PC-3 (cell line): ENCODE measurements at regions not wholly inside any gene's neighbourhood (a gene's known extent, or its start where the extent isn't known, plus 50 kb on each side); places are given as distances from the start of the nearest gene placed in this dataset.
"Not testable (repeated sequence)": the region's sequence is repeated elsewhere in the genome, so short reads cannot be mapped to it uniquely, and the experiment has no call there.

Source experiments
- ATAC-seq: fragments of 200-7000 bp; cut with Tn5 transposase; 2 replicates; pipeline ENCODE4 v1.9.1; 2020; ENCODE audit warnings: mild to moderate bottlenecking, moderate library complexity
- BruUV-seq: library from RNA; stranded (reverse); fragments of 400-500 nt; replicated peaks from 2 replicates; lab custom pipeline; 2021; lab: Mats Ljungman, UMichigan
- CTCF ChIA-PET: fragments of 300-600 bp; sonication (Branson Sonifier 250); formaldehyde crosslinking; loops from one replicate; lab custom pipeline; 2022; ENCODE audit warnings: antibody characterized with exemption; lab: Charles Lee
- POLR2A ChIA-PET: fragments of 300-600 bp; sonication (Branson Sonifier 250); formaldehyde crosslinking; loops from one replicate; lab custom pipeline; 2022; ENCODE audit warnings: antibody characterized with exemption; ENCODE audit not compliant: unreplicated experiment; lab: Charles Lee
- DNase-seq: peaks from one replicate; pipeline ENCODE4 v3.0.0-alpha.2; 2015
- H2AFZ ChIP-seq: fragments of 300-600 bp; sonication (generic); 2 replicates; pipeline ENCODE4 v1.6.0; 2016; ENCODE audit warnings: antibody characterized with exemption, low read length
- H3F3A ChIP-seq: fragments of 300-600 bp; sonication (generic); one replicate; pipeline ENCODE4 v1.6.0; 2017; ENCODE audit warnings: antibody characterized with exemption, low read length, control low read depth, mild to moderate bottlenecking; ENCODE audit not compliant: unreplicated experiment
- H3K27ac ChIP-seq: fragments of 300-600 bp; sonication (generic); 2 replicates; pipeline ENCODE4 v1.5.1; 2016; ENCODE audit warnings: mild to moderate bottlenecking, low read length
- H3K27me3 ChIP-seq: fragments of 300-600 bp; sonication (generic); 2 replicates; pipeline ENCODE4 v1.6.1; 2016; ENCODE audit warnings: low read length, mixed read lengths
- H3K36me3 ChIP-seq: fragments of 300-600 bp; sonication (generic); 2 replicates; pipeline ENCODE4 v1.6.1; 2016; ENCODE audit warnings: low read depth, mixed run types, low read length, mixed read lengths
- H3K4me1 ChIP-seq: fragments of 300-600 bp; sonication (generic); 2 replicates; pipeline ENCODE4 v1.5.1; 2016; ENCODE audit warnings: low read length; ENCODE audit not compliant: insufficient read depth
- H3K4me2 ChIP-seq: fragments of 300-600 bp; sonication (generic); 2 replicates; pipeline ENCODE4 v1.6.0; 2016; ENCODE audit warnings: low read length
- H3K4me3 ChIP-seq: fragments of 300-600 bp; sonication (generic); 2 replicates; pipeline ENCODE4 v1.5.1; 2016; ENCODE audit warnings: mild to moderate bottlenecking, low read length, mixed read lengths
- H3K79me2 ChIP-seq: fragments of 300-600 bp; sonication (generic); 2 replicates; pipeline ENCODE4 v1.6.1; 2017; ENCODE audit warnings: low read length, mixed read lengths
- H3K9ac ChIP-seq: fragments of 300-600 bp; sonication (generic); 2 replicates; pipeline ENCODE4 v1.6.0; 2016; ENCODE audit warnings: mild to moderate bottlenecking, low read length
- H3K9me2 ChIP-seq: fragments of 300-600 bp; sonication (generic); replicated peaks from 2 replicates; pipeline ENCODE4 v1.6.1; 2016; ENCODE audit warnings: mixed run types, low read length, mixed read lengths
- H3K9me3 ChIP-seq: fragments of 300-600 bp; sonication (generic); 2 replicates; pipeline ENCODE4 v1.6.1; 2016; ENCODE audit warnings: low read length, mixed read lengths
- H4K20me1 ChIP-seq: fragments of 300-600 bp; sonication (generic); 2 replicates; pipeline ENCODE4 v1.6.1; 2016; ENCODE audit warnings: low read length, mixed read lengths
- CTCF ChIP-seq: fragments of 300-600 bp; sonication (generic); conservative IDR thresholded peaks from 2 replicates; pipeline ENCODE4 v1.5.1; 2017; ENCODE audit warnings: antibody characterized with exemption, low read depth, mild to moderate bottlenecking, low read length
- EZH2 ChIP-seq: fragments of 300-600 bp; sonication (generic); IDR thresholded peaks from one replicate; pipeline ENCODE4 v1.6.1; 2017; ENCODE audit warnings: antibody characterized with exemption, mild to moderate bottlenecking, low read length; ENCODE audit not compliant: unreplicated experiment
- EZH2phosphoT487 ChIP-seq: fragments of 300-600 bp; sonication (generic); IDR thresholded peaks from 2 replicates; pipeline ENCODE4 v1.6.1; 2018; ENCODE audit warnings: mild to moderate bottlenecking, antibody characterized with exemption, low read length, borderline replicate concordance
- intact Hi-C: fragments of 100-400 bp; cut with micrococcal nuclease; formaldehyde crosslinking; loops from 2 replicates; pipeline ENCODE4 v1.9.0; 2023

GRCh38 chr6:100062621-100063020, 68.6 kb upstream of the MCHR2 start:
- H3K79me2 ChIP-seq = no peaks in the 10 kb centered on the region
- no peaks in the 10 kb centered on the region for H3K27me3 ChIP-seq
- H3K4me2 ChIP-seq = no peak overlapping the region
- TF ChIP-seq EZH2 (no peak), EZH2phosphoT487 (no peak), CTCF (no peak)
- intact Hi-C loops = no loop called here
- BruUV-seq = no TSS peak
- no peaks in the 10 kb centered on the region for H3F3A ChIP-seq
- H4K20me1 ChIP-seq = no peaks in the 10 kb centered on the region
- ATAC-seq (no peak), DNase-seq (no peak)
- no peak overlapping the region for H3K27ac ChIP-seq
- no peak overlapping the region for H3K4me3 ChIP-seq
- no peak overlapping the region for H2AFZ ChIP-seq
- CTCF ChIA-PET = no interaction called here
- H3K9ac ChIP-seq = no peak overlapping the region
- no peaks in the 10 kb centered on the region for H3K36me3 ChIP-seq
- H3K4me1 ChIP-seq = no peaks in the 10 kb centered on the region
- H3K9me2 ChIP-seq = no peaks in the 10 kb centered on the region
- H3K9me3 ChIP-seq = no peaks in the 10 kb centered on the region
- POLR2A ChIA-PET = no interaction called here

- Histone ChIP-seq H3K4me2 (no peak overlapping the region), H3F3A (no peaks in the 10 kb centered on the region), H3K9me2 (no peaks in the 10 kb centered on the region), H2AFZ (no peak overlapping the region), H3K79me2 (no peaks in the 10 kb centered on the region), H3K36me3 (no peaks in the 10 kb centered on the region), H4K20me1 (no peaks in the 10 kb centered on the region), H3K9me3 (no peaks in the 10 kb centered on the region), H3K4me1 (no peaks in the 10 kb centered on the region), H3K27me3 (no peaks in the 10 kb centered on the region), H3K4me3 (no peak overlapping the region), H3K27ac (no peak overlapping the region), H3K9ac (no peak overlapping the region)
- DNase-seq (peak; percentile 4), ATAC-seq (no peak)
- no peak for TF ChIP-seq EZH2
- no peak for TF ChIP-seq CTCF
- TF ChIP-seq EZH2phosphoT487 = no peak
- no TSS peak for BruUV-seq
- CTCF ChIA-PET = no interaction called here
- intact Hi-C loops = no loop called here
- POLR2A ChIA-PET = no interaction called here
Observed at GRCh38 chr6:100057941-100058340, 63.9 kb upstream of the MCHR2 start.

GRCh38 chr6:100050550-100050949, 56.5 kb upstream of the MCHR2 start:
- Histone ChIP-seq H3K79me2 (no peaks in the 10 kb centered on the region), H2AFZ (no peak overlapping the region), H3K27ac (no peak overlapping the region), H3K9me2 (no peaks in the 10 kb centered on the region), H3K36me3 (no peaks in the 10 kb centered on the region), H3F3A (no peaks in the 10 kb centered on the region), H3K4me1 (no peaks in the 10 kb centered on the region), H3K4me3 (no peak overlapping the region), H3K9me3 (no peaks in the 10 kb centered on the region), H3K27me3 (no peaks in the 10 kb centered on the region), H3K9ac (no peak overlapping the region), H3K4me2 (no peak overlapping the region), H4K20me1 (no peaks in the 10 kb centered on the region)
- ATAC-seq (no peak), DNase-seq (no peak)
- ChIA-PET POLR2A (no interaction called here), CTCF (no interaction called here)
- intact Hi-C loops = no loop called here
- no TSS peak for BruUV-seq
- TF ChIP-seq EZH2 (no peak), EZH2phosphoT487 (no peak)

GRCh38 chr6:100043961-100044360, 49.9 kb upstream of the MCHR2 start:
- H4K20me1 ChIP-seq, intact Hi-C loops, POLR2A ChIA-PET, H3K9ac ChIP-seq, H3K27ac ChIP-seq, H3K4me3 ChIP-seq, H3K4me2 ChIP-seq, H3F3A ChIP-seq, H3K79me2 ChIP-seq, H3K27me3 ChIP-seq, CTCF ChIA-PET, H2AFZ ChIP-seq, H3K9me3 ChIP-seq, BruUV-seq, ATAC-seq, H3K36me3 ChIP-seq, DNase-seq, H3K4me1 ChIP-seq, H3K9me2 ChIP-seq: not testable (repeated sequence)
